Common myeloid progenitor, CD34-positive (primary cell): ENCODE measurements at regions not wholly inside any gene's neighbourhood (a gene's known extent, or its start where the extent isn't known, plus 50 kb on each side); places are given as distances from the start of the nearest gene placed in this dataset.

Experiments used
- CTCF ChIA-PET: fragments of 350-600 bp; sonication (Branson Sonifier 250); formaldehyde crosslinking; loops from one replicate; lab custom pipeline; 2021; ENCODE audit warnings: antibody characterized with exemption; lab: Charles Lee
- POLR2A ChIA-PET: fragments of 350-600 bp; sonication (Branson Sonifier 250); formaldehyde crosslinking; loops from one replicate; lab custom pipeline; 2021; ENCODE audit warnings: antibody characterized with exemption; lab: Charles Lee
- DNase-seq, 3 donors: peaks; one replicate each; pipeline versions ENCODE4 v3.0.0 to v3.0.0-alpha.2; 2013
- H3K27ac ChIP-seq, 2 experiments: 1 replicate in 1 of 2; 2 replicates in 1 of 2; pipeline ENCODE4 v1.7.0; 2013; ENCODE audit warnings: inconsistent platforms in 2 of 2, low read length in 2 of 2, mild to moderate bottlenecking in 2 of 2, low read depth in 1 of 2, moderate library complexity in 1 of 2; ENCODE audit not compliant: severe bottlenecking in 2 of 2, insufficient read depth in 1 of 2, poor library complexity in 1 of 2
- H3K27me3 ChIP-seq, 5 experiments: replicated peaks in 2 of 5; 1 replicate in 3 of 5; 2 replicates in 2 of 5; pipeline versions ENCODE4 v1.6.1 to v1.7.0; 2013; ENCODE audit warnings: low read length in 4 of 5, mild to moderate bottlenecking in 2 of 5, moderate library complexity in 2 of 5, inconsistent platforms in 1 of 5; ENCODE audit not compliant: insufficient read depth in 5 of 5, control insufficient read depth in 4 of 5
- H3K36me3 ChIP-seq, 4 experiments: 1 replicate in 2 of 4; 2 replicates in 2 of 4; pipeline versions ENCODE4 v1.6.1 to v1.7.0; 2013; ENCODE audit warnings: low read length in 3 of 4, control low read depth in 1 of 4, mild to moderate bottlenecking in 1 of 4; ENCODE audit not compliant: control insufficient read depth in 4 of 4, insufficient read depth in 4 of 4
- H3K4me1 ChIP-seq, 4 experiments: 1 replicate in 3 of 4; 2 replicates in 1 of 4; pipeline versions ENCODE4 v1.6.1 to v1.7.1; 2013; ENCODE audit warnings: low read length in 3 of 4, mild to moderate bottlenecking in 3 of 4, control low read depth in 1 of 4, inconsistent platforms in 1 of 4, moderate library complexity in 1 of 4; ENCODE audit not compliant: control insufficient read depth in 4 of 4, insufficient read depth in 4 of 4; ENCODE audit errors: control extremely low read depth in 1 of 4
- H3K4me3 ChIP-seq, 7 experiments: 1 replicate in 4 of 7; 2 replicates in 3 of 7; pipeline versions ENCODE4 v1.5.1 to v1.7.0; 2013; ENCODE audit warnings: mild to moderate bottlenecking in 7 of 7, low read length in 6 of 7, moderate library complexity in 6 of 7, inconsistent platforms in 2 of 7, low read depth in 2 of 7, control low read depth in 1 of 7; ENCODE audit not compliant: insufficient read depth in 4 of 7, control insufficient read depth in 1 of 7; ENCODE audit errors: extremely low read depth in 1 of 7
- H3K9me3 ChIP-seq, 5 experiments: 1 replicate in 4 of 5; 2 replicates in 1 of 5; pipeline versions ENCODE4 v1.6.1 to v1.7.1; 2013; ENCODE audit warnings: low read length in 4 of 5, mild to moderate bottlenecking in 2 of 5, inconsistent platforms in 1 of 5, low read depth in 1 of 5, moderate library complexity in 1 of 5; ENCODE audit not compliant: control insufficient read depth in 4 of 5, insufficient read depth in 2 of 5; ENCODE audit errors: control extremely low read depth in 1 of 5
- WGBS: methylation state at CpG from one replicate; pipeline ENCODE4 v1.1.5; 2013; ENCODE audit not compliant: insufficient coverage; 5-methylcytosine and 5-hydroxymethylcytosine counted together

DNA sequence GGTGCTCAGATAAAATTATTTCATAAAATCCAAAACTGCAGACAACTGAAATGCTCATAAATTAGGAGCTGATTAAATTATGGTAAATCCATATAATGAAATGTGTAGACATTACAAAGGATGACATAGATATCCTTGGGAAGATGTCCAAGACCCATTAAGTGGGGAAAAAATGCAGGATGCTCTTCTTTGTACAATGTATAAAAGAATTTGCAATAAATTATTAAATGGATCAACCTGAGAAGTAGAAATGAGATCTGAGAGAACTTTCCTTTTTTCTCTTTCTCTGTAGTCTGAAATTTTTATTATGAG lies 336.4 kb upstream of the E2F7 start:
- Histone ChIP-seq H3K4me3 (no peak overlapping the region), H3K27me3 (no peaks in the 10 kb centered on the region), H3K36me3 (no peaks in the 10 kb centered on the region), H3K9me3 (no peaks in the 10 kb centered on the region), H3K4me1 (no peaks in the 10 kb centered on the region), H3K27ac (no peak overlapping the region)
- ChIA-PET CTCF (no interaction called here), POLR2A (no interaction called here)
- DNase-seq = no peak

GRCh38 chr12:77401064-77401769 lies 335.8 kb upstream of the E2F7 start:
- H3K4me3 ChIP-seq = no peak overlapping the region
- no peaks in the 10 kb centered on the region for H3K27me3 ChIP-seq
- H3K27ac ChIP-seq = no peak overlapping the region
- ChIA-PET POLR2A (no interaction called here), CTCF (no interaction called here)
- H3K36me3 ChIP-seq = no peaks in the 10 kb centered on the region
- no peaks in the 10 kb centered on the region for H3K9me3 ChIP-seq
- no peak for DNase-seq
- H3K4me1 ChIP-seq = no peaks in the 10 kb centered on the region
- WGBS = 100% methylated on average over 2 of the region's 3 CpGs

- 91% methylated on average over 6 of the region's 10 CpGs for WGBS
- no peaks in the 10 kb centered on the region for H3K36me3 ChIP-seq
- H3K4me1 ChIP-seq = no peaks in the 10 kb centered on the region
- ChIA-PET CTCF (no interaction called here), POLR2A (no interaction called here)
- no peak for DNase-seq
- H3K4me3 ChIP-seq = no peak overlapping the region
- no peak overlapping the region for H3K27ac ChIP-seq
- no peaks in the 10 kb centered on the region for H3K27me3 ChIP-seq
- H3K9me3 ChIP-seq = no peaks in the 10 kb centered on the region
These were observed 327.2 kb upstream of the E2F7 start for GRCh38 chr12:77392467-77393088.

- WGBS = 100% methylated on average over 1 of the region's 2 CpGs
- no peak for DNase-seq
- ChIA-PET CTCF (no interaction called here), POLR2A (no interaction called here)
- Histone ChIP-seq H3K4me1 (no peaks in the 10 kb centered on the region), H3K36me3 (no peaks in the 10 kb centered on the region), H3K27ac (no peak overlapping the region), H3K9me3 (no peaks in the 10 kb centered on the region), H3K4me3 (no peak overlapping the region), H3K27me3 (no peaks in the 10 kb centered on the region)
These were observed 323.3 kb upstream of the E2F7 start for GRCh38 chr12:77388445-77389265.

- Histone ChIP-seq H3K36me3 (no peaks in the 10 kb centered on the region), H3K27me3 (no peaks in the 10 kb centered on the region), H3K4me3 (no peak overlapping the region), H3K27ac (no peak overlapping the region), H3K9me3 (no peaks in the 10 kb centered on the region), H3K4me1 (no peaks in the 10 kb centered on the region)
- 100% methylated on average over 1 of the region's 1 CpG for WGBS
- CTCF ChIA-PET = no interaction called here
- POLR2A ChIA-PET = no interaction called here
- DNase-seq = no peak
These were observed 322.3 kb upstream of the E2F7 start for GRCh38 chr12:77387671-77388070.

- Histone ChIP-seq H3K36me3 (no peaks in the 10 kb centered on the region), H3K4me3 (no peak overlapping the region), H3K27ac (no peak overlapping the region), H3K9me3 (no peaks in the 10 kb centered on the region), H3K27me3 (no peaks in the 10 kb centered on the region), H3K4me1 (no peaks in the 10 kb centered on the region)
- CTCF ChIA-PET = no interaction called here
- POLR2A ChIA-PET = no interaction called here
- DNase-seq = no peak
- WGBS = 29% methylated on average over 1 of the region's 3 CpGs
These were observed 321.8 kb upstream of the E2F7 start for GRCh38 chr12:77387214-77387613.

DNA sequence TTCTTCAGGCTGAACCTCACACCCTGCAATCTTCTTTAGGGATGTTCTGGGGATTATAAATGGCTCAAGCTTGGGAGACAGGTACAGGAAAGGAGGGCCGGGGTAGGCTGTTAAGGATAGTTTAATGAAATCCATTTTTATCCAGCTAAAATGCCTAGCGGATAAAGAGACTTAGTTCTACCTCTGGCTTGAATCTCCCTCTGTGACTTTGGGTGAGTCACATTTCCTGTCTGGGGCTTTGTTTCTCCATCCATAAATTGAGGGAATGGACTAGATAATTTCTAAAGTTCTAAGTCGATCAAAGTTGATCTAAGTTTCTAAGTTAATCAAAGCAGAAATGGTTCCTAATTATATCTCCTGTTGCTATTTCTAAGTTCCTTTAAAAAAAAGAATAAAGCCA lies 319.6 kb upstream of the E2F7 start:
- Histone ChIP-seq H3K27ac (no peak overlapping the region), H3K9me3 (no peaks in the 10 kb centered on the region), H3K4me1 (no peaks in the 10 kb centered on the region), H3K4me3 (no peak overlapping the region), H3K36me3 (no peaks in the 10 kb centered on the region), H3K27me3 (no peaks in the 10 kb centered on the region)
- DNase-seq = no peak
- ChIA-PET CTCF (no interaction called here), POLR2A (no interaction called here)
- 100% methylated on average over 2 of the region's 3 CpGs for WGBS
